ENCODE measurements at regions not wholly inside any gene's neighbourhood (a gene's known extent, or its start where the extent isn't known, plus 50 kb on each side); places are given as distances from the start of the nearest gene placed in this dataset.

DNA sequence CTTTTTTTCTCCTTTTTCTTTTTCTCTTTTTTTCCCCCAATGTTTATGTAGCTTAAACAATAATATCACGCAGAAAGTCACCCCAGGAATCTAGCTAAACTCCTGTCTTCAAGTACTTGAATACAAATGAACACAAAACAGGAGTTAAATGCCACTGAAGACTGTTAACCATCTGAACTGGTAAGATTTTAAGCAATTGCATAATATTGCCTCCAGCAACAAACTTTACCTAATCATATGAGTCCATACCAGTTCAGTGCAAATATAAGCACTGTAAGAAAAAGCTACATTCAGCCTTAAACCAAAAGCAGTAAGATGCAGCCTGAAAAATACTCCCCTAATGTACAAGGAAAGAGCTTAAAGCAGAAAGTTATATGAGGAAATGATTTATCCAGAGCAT, 173.9 kb upstream of the TFAP2D start:
- no CpG with 5 or more reads among the region's 1 CpG for WGBS (ENCODE audit: insufficient coverage)

GRCh38 chr6:50541941-50542340, 171.4 kb upstream of the TFAP2D start:
- H3K27me3 ChIP-seq (ENCODE audit: control insufficient read depth in 2 of 2, insufficient read depth in 2 of 2, low read length in 2 of 2): no peaks in the 10 kb centered on the region
- no peak overlapping the region for H3K4me3 ChIP-seq (replicated peaks in 1 of 3; ENCODE audit: low read depth in 2 of 3, low read length in 3 of 3)
- H3K9me3 ChIP-seq (replicated peaks in 1 of 2; ENCODE audit: control insufficient read depth in 1 of 2, insufficient read depth in 1 of 2, low read length in 2 of 2): no peaks in the 10 kb centered on the region
- no peaks in the 10 kb centered on the region for H3K79me2 ChIP-seq (ENCODE audit: insufficient read depth, low read length)
- intact Hi-C loops (cut with micrococcal nuclease): no loop called here
- Mint-ChIP-seq H3K27ac (no peak overlapping the region), H3K36me3 (no peaks in the 10 kb centered on the region), H3K4me1 (no peaks in the 10 kb centered on the region), H3K4me3 (no peak overlapping the region), H3K9me3 (peaks cover 0 to 2% (median 0%) of the 10 kb centered on the region in 7 donors), H3K27me3 (ENCODE audit: low read depth in 3 of 3) (no peaks in the 10 kb centered on the region)
- H4K20me1 ChIP-seq (ENCODE audit: insufficient read depth, low read length): no peaks in the 10 kb centered on the region
- no peak overlapping the region for H3K27ac ChIP-seq (ENCODE audit: low read depth in 1 of 2, low read length in 2 of 2)
- no peaks in the 10 kb centered on the region for H3K4me1 ChIP-seq (ENCODE audit: control insufficient read depth in 1 of 2, insufficient read depth in 2 of 2, low read length in 2 of 2)
- H3K9ac ChIP-seq (ENCODE audit: insufficient read depth, low read length, poor library complexity, severe bottlenecking): no peak overlapping the region
- no peak overlapping the region for H2AFZ ChIP-seq (ENCODE audit: insufficient read depth, low read depth, low read length, poor library complexity, severe bottlenecking)
- no peak for DNase-seq
- 67% methylated on average over 1 of the region's 2 CpGs for WGBS (ENCODE audit: insufficient coverage)
- H3K4me2 ChIP-seq (replicated peaks; ENCODE audit: extremely low read depth, low read length, poor library complexity, severe bottlenecking): no peak overlapping the region
- H3K36me3 ChIP-seq (replicated peaks in 1 of 2; ENCODE audit: control insufficient read depth in 1 of 2, insufficient read depth in 2 of 2, low read length in 2 of 2): no peaks in the 10 kb centered on the region
- no peak for TF ChIP-seq CTCF (IDR thresholded peaks at IDR 0.05)

More for the DNA sequence above, 173.9 kb upstream of the TFAP2D start:
- no peaks in the 10 kb centered on the region for H3K27me3 Mint-ChIP-seq (ENCODE audit: low read depth in 3 of 3)
- H3K9me3 ChIP-seq (replicated peaks in 1 of 2; ENCODE audit: control insufficient read depth in 1 of 2, insufficient read depth in 1 of 2, low read length in 2 of 2): no peaks in the 10 kb centered on the region
- H4K20me1 ChIP-seq (ENCODE audit: insufficient read depth, low read length): no peaks in the 10 kb centered on the region
- DNase-seq: no peak
- no peak overlapping the region for H3K4me3 Mint-ChIP-seq
- no peak overlapping the region for H2AFZ ChIP-seq (ENCODE audit: insufficient read depth, low read depth, low read length, poor library complexity, severe bottlenecking)
- no peak for TF ChIP-seq CTCF (IDR thresholded peaks at IDR 0.05)
- H3K27me3 ChIP-seq (ENCODE audit: control insufficient read depth in 2 of 2, insufficient read depth in 2 of 2, low read length in 2 of 2): no peaks in the 10 kb centered on the region
- no peak overlapping the region for H3K4me2 ChIP-seq (replicated peaks; ENCODE audit: extremely low read depth, low read length, poor library complexity, severe bottlenecking)
- intact Hi-C loops (cut with micrococcal nuclease): no loop called here
- no peak overlapping the region for H3K27ac Mint-ChIP-seq
- no peaks in the 10 kb centered on the region for H3K4me1 Mint-ChIP-seq
- H3K36me3 ChIP-seq (replicated peaks in 1 of 2; ENCODE audit: control insufficient read depth in 1 of 2, insufficient read depth in 2 of 2, low read length in 2 of 2): no peaks in the 10 kb centered on the region
- no peaks in the 10 kb centered on the region for H3K36me3 Mint-ChIP-seq
- no peaks in the 10 kb centered on the region for H3K4me1 ChIP-seq (ENCODE audit: control insufficient read depth in 1 of 2, insufficient read depth in 2 of 2, low read length in 2 of 2)
- H3K9me3 Mint-ChIP-seq: peaks cover 0 to 2% (median 0%) of the 10 kb centered on the region in 7 donors
- no peak overlapping the region for H3K27ac ChIP-seq (ENCODE audit: low read depth in 1 of 2, low read length in 2 of 2)
- H3K4me3 ChIP-seq (replicated peaks in 1 of 3; ENCODE audit: low read depth in 2 of 3, low read length in 3 of 3): no peak overlapping the region
- no peak overlapping the region for H3K9ac ChIP-seq (ENCODE audit: insufficient read depth, low read length, poor library complexity, severe bottlenecking)
- no peaks in the 10 kb centered on the region for H3K79me2 ChIP-seq (ENCODE audit: insufficient read depth, low read length)
